CD4-positive, alpha-beta T cell treated with Interleukin-12 subunit alpha and Interleukin-12 subunit beta, for 1 hour (primary cell): ENCODE measurements at regions not wholly inside any gene's neighbourhood (a gene's known extent, or its start where the extent isn't known, plus 50 kb on each side); places are given as distances from the start of the nearest gene placed in this dataset.

ENCODE experiments used
- DNase-seq: peaks from one replicate; pipeline ENCODE4 v3.0.0-alpha.2; 2020

- no peak for DNase-seq
Measured at GRCh38 chr2:226515344-226516055, 284.1 kb downstream of the IRS1 start.

DNA sequence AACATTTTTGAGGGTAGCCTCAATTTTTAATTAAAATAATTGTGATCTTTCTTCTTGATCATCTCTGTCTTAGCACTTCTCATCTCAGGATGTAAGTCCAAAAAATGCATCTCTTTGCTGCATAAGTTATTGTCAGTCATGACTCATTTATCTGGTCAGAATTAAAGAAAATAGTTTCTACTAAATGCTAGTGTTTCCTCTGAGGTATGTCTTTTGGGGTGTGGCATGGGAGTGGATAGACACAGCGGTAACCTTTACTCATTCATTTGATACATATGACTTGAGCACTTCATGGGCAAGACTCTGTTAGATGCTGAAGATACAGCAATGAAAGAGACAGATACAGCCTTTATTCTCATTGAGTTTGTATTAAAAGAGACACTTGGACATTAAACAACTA, 284.7 kb downstream of the IRS1 start:
- no peak for DNase-seq

GRCh38 chr2:226511311-226511710, 288.3 kb downstream of the IRS1 start:
- no peak for DNase-seq

GRCh38 chr2:226508683-226509082, 290.9 kb downstream of the IRS1 start:
- no peak for DNase-seq

DNA sequence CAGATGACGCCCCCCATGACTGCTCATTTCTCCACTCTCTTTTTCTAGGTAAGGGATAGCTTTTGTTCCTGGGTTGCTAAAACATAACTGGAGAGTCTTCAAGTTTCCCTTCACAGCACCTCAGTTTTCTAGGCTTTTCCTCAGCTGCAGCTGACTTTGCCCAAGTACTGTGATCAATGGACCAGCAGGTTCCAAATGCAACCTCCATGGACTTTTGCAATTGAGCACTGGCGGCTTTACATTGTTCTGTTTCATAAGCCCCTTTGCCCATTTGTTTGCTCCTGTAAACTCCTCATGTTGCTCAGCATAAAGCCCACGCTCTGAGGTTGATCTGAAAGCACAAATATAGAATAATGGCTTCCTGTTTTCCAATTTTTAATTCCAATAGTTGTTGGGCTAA, 291.6 kb downstream of the IRS1 start:
- no peak for DNase-seq

- no peak for DNase-seq
Measured at GRCh38 chr2:226497146-226497909, 302.3 kb downstream of the IRS1 start.

- DNase-seq: no peak
Measured at GRCh38 chr2:226496273-226496550, 303.4 kb downstream of the IRS1 start.

DNA sequence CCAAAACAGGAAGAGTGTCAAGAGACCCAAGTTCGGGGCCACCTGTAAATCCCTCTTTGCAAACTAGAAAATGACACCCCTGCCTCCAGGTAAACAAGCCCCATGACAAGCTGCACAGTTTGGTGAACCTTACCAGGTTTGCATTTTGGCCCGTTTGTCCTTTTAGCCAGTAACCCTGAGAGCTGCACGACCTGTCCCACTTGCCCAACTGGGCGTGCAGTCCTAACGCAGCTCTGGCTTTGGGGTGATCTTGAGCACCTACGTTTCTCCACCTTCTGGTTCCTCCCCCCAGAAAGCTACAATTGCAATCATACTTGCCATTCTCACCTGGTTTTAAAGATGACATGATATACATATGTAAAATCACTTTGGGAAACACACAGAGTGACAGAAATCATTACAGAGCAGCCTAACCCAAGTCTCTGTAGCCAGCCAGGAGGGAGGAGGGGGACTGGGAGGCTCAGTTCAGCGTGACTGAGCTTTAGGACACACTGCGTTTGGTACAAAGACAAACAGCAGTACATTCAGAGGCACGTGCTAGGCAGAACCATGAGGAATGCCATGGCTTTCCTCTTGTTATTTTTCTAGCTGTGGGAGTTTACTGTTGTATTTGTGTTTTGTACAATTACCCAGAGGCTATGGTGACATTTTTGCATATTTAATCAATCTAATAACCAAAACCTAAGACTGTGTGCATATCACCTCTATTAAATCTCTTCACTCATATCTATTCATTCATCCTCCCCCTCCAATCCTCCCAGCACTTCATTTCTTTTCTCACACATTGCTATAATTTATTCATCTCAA, 304.0 kb downstream of the IRS1 start:
- DNase-seq: no peak

GRCh38 chr2:226491112-226491511, 308.5 kb downstream of the IRS1 start:
- DNase-seq: no peak

- no peak for DNase-seq
Measured at GRCh38 chr2:226489775-226490541, 309.7 kb downstream of the IRS1 start.

DNA sequence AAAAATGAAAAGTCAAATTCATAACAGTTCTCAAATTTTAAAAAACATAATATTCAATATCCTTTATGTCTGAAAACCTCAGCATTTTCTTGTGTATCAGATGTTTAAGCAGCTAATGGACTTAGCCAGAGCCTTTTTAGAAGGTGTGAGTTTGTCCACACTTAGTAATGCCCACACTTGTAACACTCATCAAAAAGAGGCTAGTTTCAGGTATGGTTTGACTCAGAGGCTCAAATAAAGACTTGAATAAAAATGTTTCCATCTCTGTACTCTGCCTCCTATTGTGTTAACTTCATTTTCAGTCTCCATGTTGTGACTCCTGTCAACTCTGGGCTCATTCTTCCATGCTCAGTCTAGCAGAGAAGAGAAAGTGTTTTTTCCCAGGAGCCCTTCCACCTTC, 311.6 kb downstream of the IRS1 start:
- no peak for DNase-seq

DNA sequence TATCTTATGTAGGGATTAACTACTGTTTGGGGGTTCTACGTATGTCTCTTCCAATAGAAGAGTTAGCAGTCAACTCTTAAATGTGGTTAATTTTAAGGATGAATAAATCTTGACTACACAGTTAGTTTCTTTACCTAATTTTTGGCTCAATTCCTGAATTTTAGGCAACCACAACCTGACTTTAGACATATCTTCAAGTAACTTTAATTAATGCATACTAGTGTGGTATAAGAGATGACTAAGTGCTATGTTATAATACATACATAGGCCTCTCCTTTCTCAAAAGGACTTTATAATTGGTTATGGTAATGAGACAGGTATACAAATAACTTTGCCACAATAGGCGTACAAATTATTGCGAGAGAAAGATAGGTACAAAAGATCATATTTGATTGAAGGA, 312.0 kb downstream of the IRS1 start:
- no peak for DNase-seq

- DNase-seq: no peak
Measured at GRCh38 chr2:226483745-226484619, 315.6 kb downstream of the IRS1 start.

GRCh38 chr2:226483143-226483542, 316.5 kb downstream of the IRS1 start:
- no peak for DNase-seq

- no peak for DNase-seq
Measured at GRCh38 chr2:226478109-226478809, 321.4 kb downstream of the IRS1 start.

- DNase-seq: no peak
Measured at GRCh38 chr2:226477221-226478108, 322.2 kb downstream of the IRS1 start.

GRCh38 chr2:226475650-226476049, 324.0 kb downstream of the IRS1 start:
- no peak for DNase-seq

DNA sequence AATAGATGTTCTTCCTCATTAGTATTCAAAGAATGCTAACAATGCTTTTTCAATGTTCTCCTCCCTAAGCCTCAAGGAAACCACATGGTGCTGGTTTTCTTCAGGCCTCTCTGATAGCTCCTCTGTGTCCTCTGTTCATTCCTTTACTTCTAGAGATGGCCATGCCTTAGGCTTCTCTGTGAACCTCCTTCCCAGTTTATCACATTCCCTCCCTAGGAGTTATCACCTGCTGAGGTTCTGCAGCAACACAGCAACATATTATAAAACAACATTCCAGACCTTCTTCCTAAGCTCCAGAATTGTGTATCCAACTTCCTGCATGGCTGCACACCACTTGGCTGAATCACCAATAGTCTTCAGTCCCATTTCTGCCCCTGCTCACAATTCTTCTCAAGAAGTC, 325.5 kb downstream of the IRS1 start:
- no peak for DNase-seq

GRCh38 chr2:226471987-226472470, 327.6 kb downstream of the IRS1 start:
- DNase-seq: no peak

GRCh38 chr2:226467633-226468032, 332.0 kb downstream of the IRS1 start:
- no peak for DNase-seq
